ENCODE measurements at regions not wholly inside any gene's neighbourhood (a gene's known extent, or its start where the extent isn't known, plus 50 kb on each side); places are given as distances from the start of the nearest gene placed in this dataset.
A peak's percentile ranks its signal among the peaks of the same experiment; 100 is the strongest.

GRCh38 chr4:100707786-100708185 lies 190.0 kb upstream of the EMCN start:
- DNase-seq (ENCODE audit: low read depth, low spot score): no peak
- Histone ChIP-seq H4K20me1 (replicated peaks; ENCODE audit: control insufficient read depth, extremely low read depth, insufficient read depth, low read length) (no peaks in the 10 kb centered on the region), H3K9me3 (replicated peaks; ENCODE audit: control insufficient read depth, insufficient read depth, low read length) (no peaks in the 10 kb centered on the region), H3K9me1 (replicated peaks; ENCODE audit: control insufficient read depth, extremely low read depth, insufficient read depth, low read length) (no peaks in the 10 kb centered on the region), H3K79me2 (ENCODE audit: control insufficient read depth, insufficient read depth, low read length) (no peaks in the 10 kb centered on the region), H3K27me3 (ENCODE audit: control insufficient read depth in 2 of 2, insufficient read depth in 2 of 2, low read length in 2 of 2) (no peaks in the 10 kb centered on the region), H3K27ac (ENCODE audit: insufficient read depth, low read depth, low read length) (no peak overlapping the region), H3K4me2 (ENCODE audit: insufficient read depth, low read length) (no peak overlapping the region), H3K9ac (replicated peaks; ENCODE audit: extremely low read depth, insufficient read depth, low read length) (no peak overlapping the region), H3K4me3 (replicated peaks in 1 of 3; ENCODE audit: insufficient read depth in 1 of 3, low read depth in 1 of 3, low read length in 3 of 3) (no peak overlapping the region), H3K36me3 (ENCODE audit: control insufficient read depth in 2 of 2, extremely low read depth in 1 of 2, insufficient read depth in 2 of 2, low read length in 2 of 2) (no peaks in the 10 kb centered on the region), H3K4me1 (ENCODE audit: control insufficient read depth, extremely low read depth, insufficient read depth, low read length) (no peaks in the 10 kb centered on the region), H2AFZ (ENCODE audit: low read depth, low read length) (no peak overlapping the region)
- BruUV-seq (replicated peaks): no TSS peak
- ChIA-PET POLR2A (no interaction called here), CTCF (no interaction called here)
- no peak for TF ChIP-seq POLR2A (IDR thresholded peaks at IDR 0.05; ENCODE audit: low read depth, low read length)
- no peak for TF ChIP-seq FOS (IDR thresholded peaks at IDR 0.05; ENCODE audit: borderline replicate concordance, insufficient read depth, low read length)
- no peak for TF ChIP-seq EZH2 (IDR thresholded peaks at IDR 0.05; ENCODE audit: borderline replicate concordance, low read depth, low read length, severe bottlenecking)
- TF ChIP-seq MYC (IDR thresholded peaks at IDR 0.05; ENCODE audit: low read depth, low read length): no peak
- dilution Hi-C loops (cut with MboI; ENCODE audit: extremely low pct_ligation_motif_present, low sequenced_read_pairs): no loop called here
- intact Hi-C loops (cut with micrococcal nuclease): no loop called here
- FAIRE-seq: no peak

- dilution Hi-C loops (cut with MboI; ENCODE audit: extremely low pct_ligation_motif_present, low sequenced_read_pairs): no loop called here
- FAIRE-seq (no peak), DNase-seq (ENCODE audit: low read depth, low spot score) (peak; percentile 78)
- POLR2A ChIA-PET: no interaction called here
- Histone ChIP-seq H3K9me3 (replicated peaks; ENCODE audit: control insufficient read depth, insufficient read depth, low read length) (no peaks in the 10 kb centered on the region), H3K79me2 (ENCODE audit: control insufficient read depth, insufficient read depth, low read length) (no peaks in the 10 kb centered on the region), H3K9ac (replicated peaks; ENCODE audit: extremely low read depth, insufficient read depth, low read length) (no peak overlapping the region), H4K20me1 (replicated peaks; ENCODE audit: control insufficient read depth, extremely low read depth, insufficient read depth, low read length) (no peaks in the 10 kb centered on the region), H3K27ac (ENCODE audit: insufficient read depth, low read depth, low read length) (no peak overlapping the region), H2AFZ (ENCODE audit: low read depth, low read length) (no peak overlapping the region), H3K36me3 (ENCODE audit: control insufficient read depth in 2 of 2, extremely low read depth in 1 of 2, insufficient read depth in 2 of 2, low read length in 2 of 2) (no peaks in the 10 kb centered on the region), H3K4me2 (ENCODE audit: insufficient read depth, low read length) (peak overlapping the region; percentile 48), H3K9me1 (replicated peaks; ENCODE audit: control insufficient read depth, extremely low read depth, insufficient read depth, low read length) (no peaks in the 10 kb centered on the region), H3K4me3 (replicated peaks in 1 of 3; ENCODE audit: insufficient read depth in 1 of 3, low read depth in 1 of 3, low read length in 3 of 3) (no peak overlapping the region), H3K4me1 (ENCODE audit: control insufficient read depth, extremely low read depth, insufficient read depth, low read length) (peaks cover 28% of the 10 kb centered on the region), H3K27me3 (ENCODE audit: control insufficient read depth in 2 of 2, insufficient read depth in 2 of 2, low read length in 2 of 2) (no peaks in the 10 kb centered on the region)
- BruUV-seq (replicated peaks): no TSS peak
- TF ChIP-seq EZH2 (IDR thresholded peaks at IDR 0.05; ENCODE audit: borderline replicate concordance, low read depth, low read length, severe bottlenecking): no peak
- TF ChIP-seq MAX (IDR thresholded peaks at IDR 0.05; ENCODE audit: insufficient read depth, insufficient read length): no peak
- TF ChIP-seq MYC (IDR thresholded peaks at IDR 0.05; ENCODE audit: low read depth, low read length): no peak
- no peak for TF ChIP-seq FOS (IDR thresholded peaks at IDR 0.05; ENCODE audit: borderline replicate concordance, insufficient read depth, low read length)
- TF ChIP-seq POLR2A (IDR thresholded peaks at IDR 0.05; ENCODE audit: low read depth, low read length): no peak
- no peak for TF ChIP-seq GATA2 (IDR thresholded peaks at IDR 0.05; ENCODE audit: insufficient read depth, insufficient read length, low read depth, low read length)
- no peak for TF ChIP-seq POLR2AphosphoS5 (IDR thresholded peaks at IDR 0.05; ENCODE audit: insufficient read depth, low read depth, low read length)
- intact Hi-C loops (cut with micrococcal nuclease): loop anchor here (2.0 kb wide), 1 partner anchor 18 kb away; no protein-coding TSS in a partner anchor
- CTCF ChIA-PET: interaction anchor here (2.0 kb wide), 1 partner anchor 18 kb away, joined by 4 read pairs; no protein-coding TSS in a partner anchor
These were observed 178.7 kb upstream of the EMCN start for GRCh38 chr4:100696531-100696930.

All from endothelial cell of umbilical vein (primary cell).